HG03103 (cell line): ENCODE measurements at regions not wholly inside any gene's neighbourhood (a gene's known extent, or its start where the extent isn't known, plus 50 kb on each side); places are given as distances from the start of the nearest gene placed in this dataset.
"Not testable (repeated sequence)": the region's sequence is repeated elsewhere in the genome, so short reads cannot be mapped to it uniquely, and the experiment has no call there.

ENCODE experiments used
- ATAC-seq: cut with Tn5 transposase; IDR thresholded peaks from one replicate; pipeline ENCODE4 v1.9.1; 2021; ENCODE audit warnings: low read depth; ENCODE audit not compliant: unreplicated experiment

DNA sequence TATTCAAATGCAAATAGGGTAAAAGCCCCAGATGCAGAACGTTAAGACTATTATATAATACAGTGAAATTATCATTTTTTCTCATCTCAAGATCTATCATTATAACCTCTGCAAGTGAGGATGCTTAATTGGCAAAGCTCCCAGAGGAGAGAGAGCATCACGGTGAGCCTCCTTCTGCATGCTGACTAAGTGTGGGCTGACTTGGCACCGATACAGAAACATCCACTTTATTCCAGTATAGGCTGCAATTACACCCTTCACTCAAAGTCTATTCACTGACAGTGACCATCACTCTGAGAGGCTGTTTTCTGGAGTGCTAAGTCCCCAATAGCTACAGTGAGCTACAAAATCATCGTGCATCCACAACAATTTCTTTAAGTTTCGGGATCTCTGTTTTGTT, 171.1 kb upstream of the NBPF9 start:
- not testable (repeated sequence) for ATAC-seq

DNA sequence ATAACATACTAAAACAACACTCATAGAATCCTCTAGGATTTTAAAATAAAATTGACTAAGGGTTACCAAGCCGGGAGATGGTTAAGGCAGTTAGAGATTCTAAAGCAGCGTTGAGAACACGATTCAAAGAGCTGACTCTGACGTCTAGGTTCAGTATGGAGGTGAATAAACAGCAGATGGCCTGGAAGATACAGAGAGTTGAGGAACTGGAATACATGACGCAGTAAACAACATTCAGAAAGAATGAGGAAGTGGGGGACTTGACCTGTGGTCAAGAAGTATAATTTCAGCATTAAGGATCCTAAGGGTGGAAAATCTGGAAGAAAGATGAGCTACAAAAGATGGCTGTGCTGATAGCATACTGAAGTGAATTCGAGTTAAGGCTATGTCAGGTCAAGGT, 172.5 kb upstream of the NBPF9 start:
- ATAC-seq: not testable (repeated sequence)

DNA sequence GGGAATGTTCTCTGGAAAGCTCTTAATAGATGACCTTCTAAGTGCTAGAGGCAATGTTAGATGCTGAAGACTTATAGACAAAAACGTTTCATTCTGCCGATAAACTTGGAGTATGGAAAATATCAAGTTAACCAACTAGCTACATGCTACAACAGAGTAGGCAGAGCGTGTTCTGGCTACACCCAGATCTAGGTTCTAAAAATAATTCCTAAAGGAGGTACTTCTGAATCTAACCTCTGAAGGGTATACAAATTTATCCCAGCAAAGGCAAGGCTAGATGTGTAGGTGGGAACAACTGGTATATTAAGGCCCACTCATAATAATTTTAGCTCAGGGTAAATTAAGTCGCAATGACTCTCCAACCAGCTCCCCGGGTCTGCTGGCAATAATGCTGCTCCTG, 173.1 kb upstream of the NBPF9 start:
- ATAC-seq: not testable (repeated sequence)

DNA sequence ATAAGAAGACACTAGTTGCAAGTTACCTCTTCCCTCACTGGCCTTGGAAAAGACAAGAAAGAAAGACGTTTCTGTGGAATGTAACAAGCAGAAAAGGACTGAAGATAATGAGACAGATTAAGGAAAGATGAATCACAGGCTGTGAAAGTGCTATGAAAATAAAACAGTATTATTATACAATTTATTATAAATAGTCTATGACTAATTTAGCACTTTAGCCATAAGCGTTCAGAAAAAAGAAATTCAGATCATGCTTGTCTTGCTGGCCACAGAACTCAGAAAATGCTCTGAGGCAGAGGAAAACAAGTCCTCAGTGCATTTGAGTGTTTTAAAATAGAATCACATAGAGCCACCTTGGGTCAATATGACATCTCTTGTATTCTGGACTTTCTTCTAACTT, 174.8 kb upstream of the NBPF9 start:
- ATAC-seq: not testable (repeated sequence)

DNA sequence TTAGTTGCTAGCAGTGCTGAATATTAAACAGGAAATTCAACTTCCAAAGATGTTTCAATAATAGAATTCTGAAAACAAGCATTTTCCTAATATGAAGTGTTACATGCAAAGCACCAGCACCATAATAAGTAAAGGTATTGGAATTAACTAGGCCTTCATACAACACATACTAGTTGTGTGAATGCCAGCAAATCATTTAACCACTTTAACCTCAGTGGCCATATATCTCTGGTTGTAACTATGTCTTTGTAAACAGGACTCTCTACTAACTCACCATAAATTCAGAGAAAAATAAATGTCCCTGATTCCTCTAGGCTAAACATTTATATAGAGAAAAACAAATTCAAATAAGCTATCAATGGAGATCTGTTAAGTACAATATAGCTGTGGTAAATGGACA, 175.7 kb upstream of the NBPF9 start:
- not testable (repeated sequence) for ATAC-seq

DNA sequence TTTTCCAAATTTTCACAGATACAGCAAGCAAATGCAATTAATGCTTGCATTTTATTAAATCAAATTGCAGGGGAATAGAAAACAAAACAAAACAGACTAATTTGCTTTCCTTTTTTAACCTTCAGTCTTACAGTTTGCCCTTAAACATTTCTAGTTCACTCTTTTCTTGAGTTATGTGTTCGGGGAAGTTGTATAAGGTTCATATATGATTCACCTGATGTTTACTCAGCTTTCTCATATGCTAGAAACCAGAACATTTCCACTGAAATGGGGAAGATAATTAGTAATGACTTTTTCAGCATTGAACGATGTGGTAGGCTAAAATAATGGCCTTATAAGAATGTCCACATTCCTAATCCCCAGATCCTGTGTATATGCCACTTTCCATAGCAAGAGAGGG, 176.2 kb upstream of the NBPF9 start:
- not testable (repeated sequence) for ATAC-seq

DNA sequence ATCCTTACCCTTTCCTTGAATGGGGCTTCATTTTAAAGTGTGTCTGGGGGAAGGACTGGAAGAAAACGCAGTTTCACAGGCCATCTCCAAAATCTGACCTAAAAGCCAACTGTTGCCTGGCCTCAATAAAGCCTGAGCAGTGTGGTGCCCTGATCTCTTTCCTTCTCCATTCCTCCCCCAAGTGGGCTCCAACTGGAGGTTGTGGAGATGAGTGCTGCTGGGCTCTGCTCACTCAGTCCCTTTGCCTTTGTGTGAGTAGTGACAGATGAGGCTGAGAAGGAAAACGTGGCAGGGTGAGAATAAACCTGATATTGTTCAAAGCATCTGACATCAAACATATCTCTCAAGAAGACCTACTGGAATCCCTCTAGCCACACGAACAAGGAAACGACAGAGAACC, 181.4 kb upstream of the NBPF9 start:
- ATAC-seq: not testable (repeated sequence)

DNA sequence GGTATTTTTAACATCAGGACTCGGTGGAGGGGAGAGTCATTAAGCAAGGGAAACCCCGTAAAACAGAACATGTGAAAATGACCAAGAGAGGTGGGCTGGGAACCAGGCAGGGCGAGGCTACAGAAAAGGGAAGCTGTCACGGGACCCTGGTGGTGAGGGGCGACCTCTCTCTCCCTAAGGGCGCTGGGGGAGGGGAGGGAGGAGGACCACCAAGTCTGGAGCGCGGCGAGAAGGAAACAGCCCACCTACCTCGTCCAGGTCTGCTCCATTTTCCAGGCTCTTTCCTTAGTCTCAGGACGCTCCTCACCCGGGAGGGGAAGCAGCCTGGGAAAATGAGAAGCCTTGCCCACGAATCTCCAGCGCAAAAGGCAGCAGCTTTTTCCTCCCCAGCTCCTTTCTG, 181.9 kb upstream of the NBPF9 start:
- ATAC-seq: not testable (repeated sequence)

DNA sequence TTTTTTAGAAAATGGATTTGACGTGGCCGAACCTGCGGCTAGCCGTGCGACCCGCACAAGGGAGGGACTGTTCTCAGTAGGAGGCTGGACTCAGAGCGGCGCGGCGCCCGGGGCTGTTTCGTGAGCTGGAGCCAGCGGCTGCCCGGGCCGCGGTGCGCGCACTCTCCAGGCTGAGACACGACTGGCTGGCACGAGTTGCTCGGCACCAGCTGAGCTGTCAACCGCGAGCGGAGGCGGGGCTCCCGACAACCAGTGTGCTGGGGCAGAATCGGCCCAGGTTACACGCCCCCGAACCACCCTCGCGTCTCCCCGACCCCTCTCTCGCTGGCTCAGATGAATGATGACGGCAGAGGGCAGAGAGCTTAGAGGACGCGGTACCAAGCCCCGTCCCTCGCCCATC, 182.3 kb upstream of the NBPF9 start:
- not testable (repeated sequence) for ATAC-seq

DNA sequence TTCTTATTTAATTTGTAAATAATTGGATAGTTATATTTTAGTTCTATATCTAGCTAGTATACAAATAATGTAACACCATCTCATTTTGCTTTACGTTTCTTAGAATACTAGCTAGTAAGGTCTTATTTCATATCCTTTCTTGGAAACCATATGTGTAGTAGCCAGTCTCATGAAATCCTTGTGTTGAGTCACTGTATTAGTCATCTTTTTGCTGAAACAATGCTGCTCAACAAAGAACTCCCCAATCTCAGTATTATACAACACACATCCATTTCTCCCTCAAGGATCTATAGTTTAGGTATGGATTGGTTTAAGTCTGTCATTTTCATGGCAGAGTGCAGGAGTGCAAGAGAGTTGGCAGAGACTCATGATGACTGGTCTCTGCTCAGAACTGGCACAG, 185.2 kb upstream of the NBPF9 start:
- not testable (repeated sequence) for ATAC-seq

DNA sequence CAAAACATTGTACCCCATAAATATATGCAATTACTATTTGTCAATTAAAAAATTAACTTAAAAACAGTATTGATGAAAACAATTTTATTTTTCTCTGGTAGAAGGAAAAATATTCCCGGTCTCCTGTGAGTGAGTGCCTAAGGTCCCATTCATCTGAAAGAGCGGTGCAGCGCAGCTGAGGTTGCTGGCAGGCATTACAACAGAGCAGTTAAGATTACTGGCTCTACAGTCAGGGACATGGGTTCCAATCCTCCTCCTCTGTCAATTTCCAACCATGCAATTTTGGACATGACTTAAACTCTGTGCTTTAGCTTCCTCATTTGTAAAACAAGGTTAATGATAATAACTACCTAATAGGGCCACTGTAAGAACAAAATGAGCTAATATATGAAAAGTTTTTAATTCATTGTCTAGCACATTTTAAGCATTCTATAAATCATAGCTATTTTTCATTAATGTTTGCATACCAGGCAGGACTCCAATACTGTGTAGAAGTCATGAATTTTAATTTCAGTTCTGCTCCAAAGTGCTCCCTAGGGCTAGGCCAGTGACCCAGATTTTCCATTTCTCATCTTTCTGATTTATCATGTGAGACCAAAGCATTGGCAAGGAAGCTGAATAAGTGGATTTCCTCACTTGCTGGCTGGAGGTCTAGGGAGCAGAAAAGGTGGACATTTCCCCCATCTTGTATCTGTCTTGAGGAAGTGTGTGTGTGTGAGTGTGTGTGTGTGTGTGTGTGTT, 174.2 kb upstream of the NBPF19 start:
- ATAC-seq: not testable (repeated sequence)

DNA sequence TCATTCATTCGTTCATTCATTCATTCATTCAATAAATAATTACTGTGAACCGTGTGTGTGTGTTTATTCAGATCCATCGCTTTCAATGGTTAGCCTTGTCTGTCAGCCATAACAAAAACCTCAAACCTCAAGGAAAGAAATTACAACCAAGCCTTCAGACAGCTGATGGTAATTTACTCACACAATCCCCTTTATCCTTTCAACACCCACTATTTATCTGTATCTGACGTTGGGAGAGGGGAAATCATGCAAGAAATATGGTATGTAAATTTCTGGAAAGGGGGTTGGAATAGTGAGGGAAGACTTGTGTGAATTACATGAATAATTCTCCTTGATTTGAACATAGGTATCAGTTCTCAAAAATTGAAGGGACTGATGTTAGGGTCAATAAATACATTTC, 173.6 kb upstream of the NBPF19 start:
- ATAC-seq: not testable (repeated sequence)

DNA sequence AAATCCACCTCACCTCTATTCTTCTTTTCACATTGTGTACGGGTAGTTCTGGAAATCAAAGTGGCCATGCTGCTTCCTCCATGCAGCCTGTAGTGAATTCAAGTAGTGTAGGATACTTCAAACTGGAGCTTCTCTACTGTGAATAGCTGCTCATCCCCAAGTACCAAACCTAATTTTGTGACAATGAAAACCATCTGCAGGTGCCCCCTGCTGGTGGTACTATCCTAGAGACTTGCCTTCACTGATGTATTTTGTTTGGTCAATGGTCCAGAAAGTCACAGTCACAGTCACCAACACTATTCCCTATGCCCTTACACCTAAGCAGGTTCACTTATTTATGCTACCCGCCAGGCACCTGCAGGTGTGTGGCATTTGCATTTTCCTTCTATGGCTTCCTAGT, 170.0 kb upstream of the NBPF19 start:
- ATAC-seq: not testable (repeated sequence)

DNA sequence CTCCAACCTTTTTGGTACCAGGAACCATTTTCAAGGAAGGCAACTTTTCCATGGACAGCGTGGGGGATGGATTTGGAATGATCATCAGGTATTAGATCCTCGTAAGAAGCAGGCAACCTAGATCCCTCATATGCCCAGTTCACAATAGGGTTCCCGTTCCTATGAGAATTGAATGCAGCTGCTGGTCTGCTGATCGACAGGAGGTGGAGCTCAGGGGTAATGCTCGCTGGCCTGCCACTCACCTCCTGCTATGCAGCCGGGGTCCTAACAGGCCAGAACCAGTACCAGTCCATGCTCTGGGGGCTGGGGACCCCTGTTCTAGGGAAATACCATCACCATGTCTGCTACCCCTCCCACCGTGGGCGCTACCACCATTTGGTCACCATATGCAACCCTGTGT, 167.2 kb upstream of the NBPF19 start:
- ATAC-seq: not testable (repeated sequence)

DNA sequence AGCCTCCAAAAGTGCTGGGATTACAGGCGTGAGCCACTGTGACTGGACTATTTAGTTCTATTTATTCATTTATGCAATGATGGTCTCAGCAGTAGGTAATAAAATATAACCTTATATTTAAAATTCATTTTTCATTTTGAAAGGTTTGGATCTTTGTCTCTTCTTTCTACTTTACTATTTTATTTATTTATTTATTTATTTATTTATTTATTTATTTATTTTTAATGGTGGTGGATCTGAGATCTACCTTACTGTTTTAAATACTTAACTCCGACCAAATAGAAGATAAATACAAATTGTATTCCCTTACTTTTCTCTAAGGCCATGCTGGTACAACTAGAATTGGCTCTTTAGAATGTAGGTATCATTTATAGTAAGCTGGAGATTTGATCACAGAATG, 159.9 kb upstream of the NBPF19 start:
- not testable (repeated sequence) for ATAC-seq

DNA sequence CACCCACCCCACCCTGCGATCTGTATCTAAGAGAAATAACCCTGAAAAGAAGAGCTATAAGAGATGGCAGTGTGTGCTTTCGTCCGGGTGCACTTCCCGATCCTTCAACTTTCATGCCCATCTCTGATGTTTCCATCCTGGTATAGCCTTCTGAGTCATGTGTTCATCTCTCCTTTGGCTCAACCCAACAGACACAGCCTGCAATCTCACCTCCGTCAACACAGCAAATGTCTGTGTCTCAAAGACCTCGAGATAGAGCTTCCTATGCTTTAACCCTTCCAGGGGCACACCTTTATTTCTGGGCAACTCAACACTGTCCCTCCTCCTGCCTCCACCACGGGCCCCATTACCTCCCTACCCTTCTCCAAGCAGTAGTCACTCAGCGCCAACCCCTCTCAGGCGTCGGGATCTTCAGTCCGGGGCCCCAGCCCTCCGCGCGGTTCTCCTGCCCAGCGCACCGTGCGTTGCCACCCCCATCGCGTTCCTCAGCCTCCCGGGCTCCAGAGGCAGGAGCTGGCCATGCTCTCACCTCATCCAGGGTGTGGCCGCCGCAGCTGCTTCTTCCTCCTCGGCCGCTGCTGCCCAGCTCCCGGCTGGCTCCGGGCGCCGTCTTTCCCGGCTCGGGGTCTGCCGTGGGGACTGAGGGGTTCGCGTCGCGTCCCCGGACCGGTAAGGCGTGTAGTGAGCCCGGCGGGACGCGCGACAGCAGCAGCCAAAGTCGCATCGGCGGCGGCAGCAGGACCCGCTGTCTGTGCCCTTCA, 153.7 kb upstream of the NBPF19 start:
- ATAC-seq: not testable (repeated sequence)

DNA sequence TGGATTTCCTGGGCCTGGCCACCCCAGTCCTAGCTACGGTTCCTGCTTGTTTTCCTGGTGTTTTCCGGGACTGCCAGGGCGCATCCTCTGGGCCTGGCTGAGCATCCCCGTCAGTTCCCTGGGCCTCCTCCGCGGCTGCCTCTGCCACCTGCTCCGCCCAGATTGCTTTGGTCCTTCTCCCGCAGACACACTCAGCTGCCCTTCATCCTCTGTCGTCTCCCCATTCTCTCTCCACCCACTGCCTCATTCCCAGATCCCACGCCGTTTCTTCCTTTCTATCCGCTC, 153.2 kb upstream of the NBPF19 start:
- not testable (repeated sequence) for ATAC-seq

DNA sequence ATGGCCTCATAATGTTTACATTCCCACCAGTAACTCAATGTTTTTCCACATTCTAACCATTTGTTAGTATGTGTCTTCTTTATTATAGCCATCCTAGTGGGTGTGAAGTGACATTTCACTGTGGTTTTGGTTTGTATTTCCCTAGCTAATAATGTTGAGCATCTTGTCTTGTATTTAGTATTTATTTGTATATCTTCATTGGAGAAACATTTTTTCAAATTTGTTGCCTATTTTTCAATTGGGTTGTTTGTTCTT, 144.8 kb upstream of the NBPF19 start:
- not testable (repeated sequence) for ATAC-seq

DNA sequence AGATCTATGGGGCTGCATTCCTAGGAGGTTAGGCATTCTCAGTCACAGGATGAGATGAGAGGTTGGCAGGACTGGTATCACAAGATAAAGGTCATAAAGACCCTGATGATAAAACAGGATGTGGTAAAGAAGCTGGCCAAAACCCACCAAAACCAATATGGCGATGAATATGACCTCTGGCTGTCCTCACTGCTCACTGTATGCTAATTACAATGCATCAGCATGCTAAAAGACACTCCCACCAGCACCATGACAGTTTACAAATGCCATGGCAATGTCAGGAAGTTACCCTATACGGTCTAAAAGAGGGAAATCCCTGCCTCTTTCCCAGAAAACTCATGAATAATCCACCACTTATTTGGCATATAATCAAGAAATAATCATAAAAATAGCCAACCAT, 138.8 kb upstream of the NBPF19 start:
- ATAC-seq: not testable (repeated sequence)

DNA sequence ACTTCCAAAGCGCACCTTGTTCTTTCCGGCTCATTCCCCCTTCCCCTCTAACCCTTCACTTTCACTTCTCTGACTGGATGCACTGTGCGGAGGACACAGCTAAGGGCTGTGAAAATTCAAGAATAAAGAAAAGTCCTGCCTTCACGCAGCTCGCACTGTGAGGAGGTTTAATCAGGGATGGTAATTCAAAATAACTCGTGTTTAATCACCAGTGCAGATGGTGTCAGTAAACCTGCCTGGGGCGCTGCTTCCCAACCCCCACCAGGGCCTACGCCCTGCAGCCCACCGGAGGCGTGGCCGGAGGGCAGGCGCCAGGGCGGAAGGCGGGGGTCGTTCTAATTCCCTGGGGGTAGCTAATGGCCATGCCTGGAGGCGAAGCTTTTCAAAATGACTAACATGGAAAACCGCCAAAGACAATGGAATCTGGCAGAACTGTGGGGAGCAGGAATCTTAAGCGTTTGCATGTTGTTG, 136.6 kb upstream of the NBPF19 start:
- ATAC-seq: not testable (repeated sequence)

DNA sequence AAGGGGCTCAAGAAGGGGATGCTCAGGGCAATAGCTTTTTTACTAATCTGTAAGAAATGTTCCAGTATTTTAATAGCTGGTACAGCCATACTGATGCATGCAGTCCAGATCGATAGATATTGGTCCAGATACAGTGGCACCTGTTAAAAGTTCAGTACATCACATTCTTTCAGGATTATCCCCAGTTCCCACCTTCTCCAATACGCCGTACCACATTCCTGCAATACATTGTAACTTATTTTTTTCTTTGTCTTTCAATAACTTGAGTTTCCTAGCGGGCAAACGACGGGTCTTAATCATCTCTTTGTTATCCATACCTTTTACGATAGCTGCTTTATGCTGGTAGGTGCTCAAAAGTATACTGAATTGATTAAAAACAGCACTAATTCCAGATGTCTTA, 136.1 kb upstream of the NBPF19 start:
- ATAC-seq: not testable (repeated sequence)

DNA sequence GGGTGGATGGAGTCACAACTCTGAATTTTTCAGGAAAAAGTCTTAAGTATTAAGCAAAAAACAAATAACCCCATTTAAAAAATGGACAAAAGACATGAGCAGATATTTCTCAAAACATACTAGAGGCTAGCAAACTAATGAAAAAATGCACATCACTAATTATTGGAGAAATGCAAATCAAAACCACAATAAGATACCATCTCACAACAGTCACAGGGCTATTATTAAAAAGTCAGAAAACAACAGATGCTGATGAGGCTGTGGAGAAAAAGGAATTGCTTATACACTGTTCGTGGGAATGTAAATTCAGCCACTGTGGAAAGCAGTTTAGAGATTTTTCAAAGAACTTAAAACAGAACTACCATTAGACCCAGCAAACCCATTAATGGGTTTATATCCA, 125.4 kb upstream of the NBPF19 start:
- ATAC-seq: not testable (repeated sequence)
